ENCODE measurements at regions not wholly inside any gene's neighbourhood (a gene's known extent, or its start where the extent isn't known, plus 50 kb on each side); places are given as distances from the start of the nearest gene placed in this dataset.
"Not testable (repeated sequence)": the region's sequence is repeated elsewhere in the genome, so short reads cannot be mapped to it uniquely, and the experiment has no call there.

GRCh38 chr10:28354511-28354910 lies 51.6 kb upstream of the MPP7 start:
- DNase-seq, result no peak

GRCh38 chr10:28355376-28355775 lies 52.5 kb upstream of the MPP7 start:
- no peak for DNase-seq

- no peak for DNase-seq
Measured at GRCh38 chr10:28359334-28359733, 56.5 kb upstream of the MPP7 start.

- no peak for DNase-seq
Measured at GRCh38 chr10:28360175-28360574, 57.3 kb upstream of the MPP7 start.

- no peak for DNase-seq
Measured at GRCh38 chr10:28363376-28363775, 60.5 kb upstream of the MPP7 start.

GRCh38 chr10:28365840-28366239 lies 63.0 kb upstream of the MPP7 start:
- DNase-seq, result no peak

GRCh38 chr10:28366994-28367393 lies 64.1 kb upstream of the MPP7 start:
- DNase-seq, result no peak

- DNase-seq, result no peak
Measured at GRCh38 chr10:28367413-28367812, 64.5 kb upstream of the MPP7 start.

GRCh38 chr10:28367929-28368484 lies 65.1 kb upstream of the MPP7 start:
- peak; percentile 38 for DNase-seq

- no peak for DNase-seq
Measured at GRCh38 chr10:28370107-28370835, 67.4 kb upstream of the MPP7 start.

GRCh38 chr10:28371638-28372037 lies 68.8 kb upstream of the MPP7 start:
- not testable (repeated sequence) for DNase-seq

- DNase-seq, result no peak
Measured at GRCh38 chr10:28374036-28374435, 71.2 kb upstream of the MPP7 start.

GRCh38 chr10:28375399-28376354 lies 72.8 kb upstream of the MPP7 start:
- DNase-seq, result no peak

GRCh38 chr10:28378986-28379585 lies 76.2 kb upstream of the MPP7 start:
- no peak for DNase-seq

- DNase-seq, result no peak
Measured at GRCh38 chr10:28381466-28381865, 78.6 kb upstream of the MPP7 start.

GRCh38 chr10:28381903-28382347 lies 79.1 kb upstream of the MPP7 start:
- DNase-seq, result peak; percentile 78

- DNase-seq, result no peak
Measured at GRCh38 chr10:28382525-28383269, 79.8 kb upstream of the MPP7 start.

GRCh38 chr10:28384557-28384956 lies 81.7 kb upstream of the MPP7 start:
- no peak for DNase-seq

GRCh38 chr10:28385748-28386502 lies 83.1 kb upstream of the MPP7 start:
- DNase-seq, result no peak

- no peak for DNase-seq
Measured at GRCh38 chr10:28386503-28386868, 83.6 kb upstream of the MPP7 start.

GRCh38 chr10:28387140-28387539 lies 84.3 kb upstream of the MPP7 start:
- DNase-seq, result no peak

GRCh38 chr10:28391283-28391682 lies 88.4 kb upstream of the MPP7 start:
- no peak for DNase-seq
